ENCODE measurements at regions not wholly inside any gene's neighbourhood (a gene's known extent, or its start where the extent isn't known, plus 50 kb on each side); places are given as distances from the start of the nearest gene placed in this dataset.

DNA sequence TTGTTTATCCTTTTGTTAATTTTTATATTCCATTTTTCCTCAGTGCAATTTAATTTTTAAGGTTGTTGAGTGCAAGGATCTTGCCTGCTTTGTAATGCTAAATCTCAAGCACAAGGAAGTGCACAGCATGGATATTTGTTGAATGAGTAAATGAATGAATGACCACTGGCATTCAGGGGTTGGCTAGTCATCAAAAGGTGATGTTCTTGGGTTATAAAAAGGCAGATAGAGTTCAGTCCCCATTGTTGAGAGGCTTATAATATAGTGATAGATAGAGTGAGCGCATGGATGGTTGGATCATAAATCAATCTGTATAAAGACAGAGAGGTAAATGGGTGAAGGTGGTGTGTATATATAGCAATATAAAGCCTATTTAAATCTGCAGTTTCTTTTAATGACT, 193.2 kb upstream of the KLF6 start:
- TF ChIP-seq, protein P1, sequence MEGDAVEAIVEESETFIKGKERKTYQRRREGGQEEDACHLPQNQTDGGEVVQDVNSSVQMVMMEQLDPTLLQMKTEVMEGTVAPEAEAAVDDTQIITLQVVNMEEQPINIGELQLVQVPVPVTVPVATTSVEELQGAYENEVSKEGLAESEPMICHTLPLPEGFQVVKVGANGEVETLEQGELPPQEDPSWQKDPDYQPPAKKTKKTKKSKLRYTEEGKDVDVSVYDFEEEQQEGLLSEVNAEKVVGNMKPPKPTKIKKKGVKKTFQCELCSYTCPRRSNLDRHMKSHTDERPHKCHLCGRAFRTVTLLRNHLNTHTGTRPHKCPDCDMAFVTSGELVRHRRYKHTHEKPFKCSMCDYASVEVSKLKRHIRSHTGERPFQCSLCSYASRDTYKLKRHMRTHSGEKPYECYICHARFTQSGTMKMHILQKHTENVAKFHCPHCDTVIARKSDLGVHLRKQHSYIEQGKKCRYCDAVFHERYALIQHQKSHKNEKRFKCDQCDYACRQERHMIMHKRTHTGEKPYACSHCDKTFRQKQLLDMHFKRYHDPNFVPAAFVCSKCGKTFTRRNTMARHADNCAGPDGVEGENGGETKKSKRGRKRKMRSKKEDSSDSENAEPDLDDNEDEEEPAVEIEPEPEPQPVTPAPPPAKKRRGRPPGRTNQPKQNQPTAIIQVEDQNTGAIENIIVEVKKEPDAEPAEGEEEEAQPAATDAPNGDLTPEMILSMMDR (tag by site-specific recombination; IDR thresholded peaks at IDR 0.05): no peak
- TF ChIP-seq ZNF274 (IDR thresholded peaks at IDR 0.05; ENCODE audit: low read length) (no peak), ZNF274 (tag by site-specific recombination; IDR thresholded peaks at IDR 0.05; ENCODE audit: borderline replicate concordance) (no peak), ZNF48 (tag by site-specific recombination; IDR thresholded peaks at IDR 0.05) (no peak)
